Pulmonary artery endothelial cell (primary cell): ENCODE measurements at regions not wholly inside any gene's neighbourhood (a gene's known extent, or its start where the extent isn't known, plus 50 kb on each side); places are given as distances from the start of the nearest gene placed in this dataset.
"Not testable (repeated sequence)": the region's sequence is repeated elsewhere in the genome, so short reads cannot be mapped to it uniquely, and the experiment has no call there.

Source experiments
- DNase-seq: peaks from one replicate; pipeline ENCODE4 v3.0.0-alpha.2; 2011; ENCODE audit warnings: low read depth, low spot score

DNA sequence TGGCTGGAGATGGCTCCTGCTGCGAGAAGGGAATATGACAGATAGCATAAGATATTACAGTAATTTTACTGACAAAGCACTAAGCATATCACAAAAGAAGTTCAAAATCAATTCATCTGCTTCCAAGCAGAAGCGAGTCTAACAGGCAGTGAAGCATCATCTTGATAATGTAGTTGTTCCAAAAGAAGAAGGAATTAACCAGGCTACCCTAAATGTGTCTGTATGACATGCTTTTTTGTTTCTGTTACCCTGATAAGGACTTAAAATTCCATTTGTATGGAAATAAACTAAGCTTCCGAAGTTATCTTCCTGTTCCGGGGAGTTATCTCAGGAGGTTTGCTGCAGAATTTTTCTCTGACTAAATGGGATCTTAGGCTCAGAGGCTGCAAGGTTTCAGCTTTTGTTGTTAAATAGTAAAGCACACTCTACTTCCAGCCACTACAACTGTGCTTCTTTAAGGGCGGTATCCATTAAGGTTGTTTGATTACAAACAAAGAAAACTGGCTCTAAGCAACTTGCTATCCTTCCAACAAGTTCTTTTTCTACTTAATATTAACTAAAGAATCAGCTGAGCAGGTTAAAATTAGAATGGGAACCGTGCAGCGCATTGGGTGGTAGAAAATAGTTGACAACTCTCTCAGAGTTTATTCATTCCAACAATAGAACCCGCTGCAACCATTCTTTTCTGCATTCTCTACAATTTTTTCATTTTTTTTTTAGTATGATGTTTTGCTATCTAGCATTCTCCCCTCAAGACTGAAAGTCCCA is 607.3 kb downstream of the UQCRFS1 start:
- no peak for DNase-seq

- DNase-seq: no peak
Observed at GRCh38 chr19:28603453-28603852, 609.5 kb downstream of the UQCRFS1 start.

DNA sequence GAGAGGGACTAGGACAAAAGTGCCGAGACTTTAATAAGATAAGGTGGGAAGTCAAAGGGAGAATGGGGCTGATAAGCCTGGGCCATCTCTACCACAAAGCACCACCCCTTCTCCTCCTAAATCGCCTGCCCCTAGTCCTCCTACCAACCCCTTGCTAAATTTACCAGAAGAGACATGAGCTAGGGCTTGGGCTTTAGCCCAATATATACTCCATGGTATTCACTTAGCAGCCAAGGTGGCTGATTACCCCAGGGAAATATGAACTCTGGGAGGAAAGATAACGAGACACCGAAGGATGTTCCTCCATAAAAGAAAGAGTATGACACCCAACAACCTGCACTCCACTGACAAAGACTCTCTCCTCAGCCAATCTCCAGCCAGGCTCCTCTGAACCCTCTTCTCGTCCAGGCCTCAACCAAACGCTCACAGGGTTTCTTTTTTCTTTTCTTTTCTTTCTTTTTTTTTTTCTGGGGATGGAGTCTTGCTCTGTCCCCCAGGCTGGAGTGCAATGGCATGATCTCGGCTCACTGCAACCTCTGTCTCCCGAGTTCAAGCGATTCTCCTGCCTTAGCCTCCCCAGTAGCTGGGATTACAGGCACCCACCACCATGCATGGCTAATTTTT is 610.2 kb downstream of the UQCRFS1 start:
- DNase-seq: no peak

DNA sequence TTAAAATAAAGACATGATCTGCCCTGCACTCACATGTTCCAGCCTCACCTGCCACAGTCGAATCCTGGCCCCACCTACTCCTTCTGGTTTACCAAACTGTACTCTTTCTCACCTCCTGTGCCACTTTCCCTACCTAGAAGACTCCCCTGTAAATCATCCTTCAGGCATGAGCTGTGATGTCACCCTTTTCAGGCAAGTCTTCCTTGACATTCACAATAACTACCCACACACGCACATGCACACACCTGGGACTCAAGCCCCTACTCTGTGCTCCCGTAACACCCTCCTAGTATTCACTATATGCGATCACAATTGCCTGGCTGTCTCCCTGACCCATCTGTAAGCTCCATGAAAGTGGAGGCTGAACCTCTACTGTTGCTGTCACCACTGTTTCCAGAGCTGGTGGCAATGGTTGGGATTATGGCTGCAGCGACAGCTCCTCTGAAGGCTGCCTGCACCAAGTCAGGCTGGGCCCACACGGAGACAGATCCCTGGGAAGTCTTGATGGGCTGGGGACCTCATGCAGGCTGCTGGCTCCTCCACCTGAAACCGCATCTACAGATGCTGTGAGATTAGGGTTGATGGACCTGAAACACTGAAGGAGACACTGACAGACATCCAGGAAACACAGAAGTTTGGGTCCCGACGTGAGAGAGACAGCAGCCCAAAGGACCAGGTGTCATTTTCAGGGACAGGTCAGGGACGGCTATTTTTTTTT is 611.1 kb downstream of the UQCRFS1 start:
- no peak for DNase-seq

- DNase-seq: no peak
Observed at GRCh38 chr19:28598861-28599260, 614.1 kb downstream of the UQCRFS1 start.

GRCh38 chr19:28596561-28597071 is 616.3 kb downstream of the UQCRFS1 start:
- DNase-seq: no peak

DNA sequence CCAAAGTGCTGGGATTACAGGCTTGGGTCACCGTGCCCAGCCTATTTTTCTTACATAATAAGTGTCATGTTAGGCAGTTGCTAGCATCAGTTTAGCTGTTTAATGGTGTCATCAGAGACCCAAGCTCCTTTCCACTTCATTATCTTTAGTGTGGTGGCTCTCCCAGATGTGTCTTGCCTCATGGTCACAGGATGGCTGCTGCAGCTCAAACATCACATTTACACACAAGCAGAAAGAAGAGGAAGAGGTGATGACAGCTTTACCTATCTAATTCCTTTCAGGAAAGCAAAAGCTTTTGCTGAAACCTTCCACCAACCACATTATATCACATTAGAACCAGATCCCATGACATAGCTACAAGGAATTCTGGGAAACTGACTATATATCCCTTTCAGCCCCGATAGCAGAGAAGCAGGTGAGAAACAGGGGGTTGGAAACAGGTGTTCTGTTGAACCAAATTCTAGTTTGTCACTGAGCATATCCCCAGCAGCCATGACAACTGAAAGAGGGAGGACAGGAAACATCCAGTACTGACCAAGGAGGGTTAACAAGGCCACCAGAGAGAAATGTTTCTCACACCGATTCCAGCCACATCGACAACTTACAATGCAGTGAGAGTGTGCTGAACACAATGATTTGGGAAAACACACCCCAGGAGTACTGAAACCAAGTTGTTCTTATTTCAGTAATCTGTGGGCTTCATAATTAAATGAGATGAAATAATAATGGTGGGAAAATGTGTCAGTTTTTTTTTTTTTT is 617.0 kb downstream of the UQCRFS1 start:
- no peak for DNase-seq

- DNase-seq: no peak
Observed at GRCh38 chr19:28594737-28595136, 618.2 kb downstream of the UQCRFS1 start.

DNA sequence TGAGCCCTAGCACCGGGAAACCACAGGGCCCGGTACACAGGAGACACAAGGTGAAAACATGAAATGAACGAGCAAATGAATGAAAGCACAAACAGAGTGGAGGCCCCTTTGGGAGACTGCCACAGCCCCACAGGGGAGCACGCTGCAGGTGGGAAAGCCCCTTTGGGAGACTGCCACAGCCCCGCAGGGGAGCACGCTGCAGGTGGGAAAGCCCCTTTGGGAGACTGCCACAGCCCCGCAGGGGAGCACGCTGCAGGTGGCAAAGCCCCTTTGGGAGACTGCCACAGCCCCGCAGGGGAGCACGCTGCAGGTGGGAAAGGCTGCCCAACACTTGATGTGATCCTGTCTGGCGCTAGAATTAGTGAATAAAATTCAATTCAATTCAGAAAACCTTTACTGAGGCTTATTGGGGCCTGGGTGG is 623.0 kb downstream of the UQCRFS1 start:
- DNase-seq: not testable (repeated sequence)

DNA sequence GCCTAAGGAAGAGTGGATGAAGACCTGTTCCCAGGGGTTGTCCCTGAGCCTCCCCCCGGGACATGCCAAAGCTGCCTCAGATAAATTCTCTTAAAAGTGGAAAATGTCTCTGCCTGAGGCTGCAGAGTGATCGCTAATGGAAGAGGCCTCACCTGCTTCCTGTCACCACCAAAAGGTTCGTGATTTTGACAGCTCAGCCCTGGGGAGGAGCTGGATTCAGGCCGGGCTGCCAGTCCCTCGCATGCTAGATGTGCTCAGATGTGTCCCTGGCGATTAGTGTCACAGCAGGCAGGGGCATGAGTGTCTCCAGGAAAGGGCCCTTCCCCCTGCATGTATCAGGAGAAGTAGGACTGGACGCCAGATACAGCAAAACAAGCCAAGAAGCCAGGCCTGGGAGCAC is 626.5 kb downstream of the UQCRFS1 start:
- DNase-seq: no peak

DNA sequence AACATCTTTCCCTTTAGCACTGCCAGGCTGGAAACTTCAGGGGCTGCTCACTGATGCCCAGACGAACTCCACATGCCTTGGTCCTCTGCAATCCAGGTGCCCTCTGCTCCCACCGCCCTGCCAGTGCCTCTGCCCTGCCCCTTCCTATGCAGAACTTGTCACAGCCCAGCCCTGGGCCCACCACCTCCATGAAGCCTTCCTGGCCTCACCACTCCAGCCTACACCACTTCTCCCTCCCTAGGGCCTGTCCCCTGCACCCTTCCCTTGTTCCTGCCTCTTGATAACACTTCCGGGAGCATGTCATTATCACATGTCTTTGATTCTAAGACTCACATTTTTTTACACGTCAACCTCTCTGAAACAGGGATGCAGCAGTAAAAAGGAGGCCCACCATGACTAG is 627.2 kb downstream of the UQCRFS1 start:
- no peak for DNase-seq

DNA sequence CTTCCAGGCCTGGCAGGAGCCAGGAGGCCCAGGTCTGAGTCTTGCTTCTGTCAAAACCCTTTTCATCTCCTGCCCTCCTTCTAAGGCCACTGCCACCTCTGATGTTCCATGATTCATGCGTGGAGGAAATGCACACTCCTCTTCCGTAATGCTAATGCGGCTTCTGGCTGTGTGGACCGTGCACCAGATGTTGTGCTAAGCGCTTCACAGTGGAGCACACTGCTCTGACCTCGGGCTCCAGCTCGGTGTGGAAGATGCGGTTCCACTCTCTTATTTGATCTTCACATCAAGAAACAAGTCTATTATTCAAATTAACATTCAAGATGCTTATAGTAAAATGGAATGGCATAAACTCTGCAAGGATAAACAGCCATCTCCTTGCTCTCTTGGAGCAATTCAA is 629.2 kb downstream of the UQCRFS1 start:
- no peak for DNase-seq

- DNase-seq: no peak
Observed at GRCh38 chr19:28583242-28583641, 629.7 kb downstream of the UQCRFS1 start.

- no peak for DNase-seq
Observed at GRCh38 chr19:28582796-28583195, 630.2 kb downstream of the UQCRFS1 start.

GRCh38 chr19:28582344-28582743 is 630.6 kb downstream of the UQCRFS1 start:
- DNase-seq: no peak

- no peak for DNase-seq
Observed at GRCh38 chr19:28581468-28581770, 631.5 kb downstream of the UQCRFS1 start.

- DNase-seq: no peak
Observed at GRCh38 chr19:28578786-28579505, 634.0 kb downstream of the UQCRFS1 start.

- DNase-seq: no peak
Observed at GRCh38 chr19:28578208-28578607, 634.7 kb downstream of the UQCRFS1 start.

- no peak for DNase-seq
Observed at GRCh38 chr19:28577666-28578065, 635.3 kb downstream of the UQCRFS1 start.

GRCh38 chr19:28577233-28577632 is 635.7 kb downstream of the UQCRFS1 start:
- no peak for DNase-seq

GRCh38 chr19:28575816-28576215 is 637.1 kb downstream of the UQCRFS1 start:
- no peak for DNase-seq
